Brain microvascular endothelial cell (primary cell): ENCODE measurements at regions not wholly inside any gene's neighbourhood (a gene's known extent, or its start where the extent isn't known, plus 50 kb on each side); places are given as distances from the start of the nearest gene placed in this dataset.

ENCODE experiments used
- DNase-seq: peaks from one replicate; pipeline ENCODE4 v3.0.0-alpha.2; 2020
- H3K27ac ChIP-seq: fragments of 250-450 bp; sonication (Bioruptor Pico); 2 replicates; pipeline ENCODE4 v1.5.1; 2020; ENCODE audit warnings: mild to moderate bottlenecking, moderate library complexity
- H3K27me3 ChIP-seq: fragments of 250-450 bp; sonication (Bioruptor Pico); replicated peaks from 2 replicates; pipeline ENCODE4 v1.5.1; 2020; ENCODE audit warnings: mild to moderate bottlenecking
- H3K36me3 ChIP-seq: fragments of 250-450 bp; sonication (Bioruptor Pico); replicated peaks from 2 replicates; pipeline ENCODE4 v1.5.1; 2020; ENCODE audit warnings: mild to moderate bottlenecking
- H3K4me3 ChIP-seq: 2 replicates; pipeline ENCODE4 v1.5.1; 2011; ENCODE audit warnings: low read depth, mild to moderate bottlenecking, control low read depth, low read length, moderate library complexity
- CTCF ChIP-seq: IDR thresholded peaks from 2 replicates; pipeline ENCODE4 v1.5.1; 2011; ENCODE audit warnings: low read depth, mild to moderate bottlenecking, moderate library complexity, low read length, control low read depth, inconsistent platforms; ENCODE audit errors: missing control alignments
- in situ Hi-C: cut with HindIII; loops from 2 replicates; pipeline ENCODE4 v1.10.0; 2017; ENCODE audit warnings: low sequenced_read_pairs, low pct_ligation_motif_present

- no peak overlapping the region for H3K27ac ChIP-seq
- DNase-seq, result no peak
- H3K36me3 ChIP-seq, result no peaks in the 10 kb centered on the region
- in situ Hi-C loops, result no loop called here
- H3K4me3 ChIP-seq, result no peak overlapping the region
- no peak for TF ChIP-seq CTCF
- no peaks in the 10 kb centered on the region for H3K27me3 ChIP-seq
Measured at GRCh38 chr7:84941936-84942335, 244.9 kb downstream of the SEMA3D start.

- Histone ChIP-seq H3K36me3 (no peaks in the 10 kb centered on the region), H3K27me3 (no peaks in the 10 kb centered on the region), H3K4me3 (no peak overlapping the region), H3K27ac (no peak overlapping the region)
- DNase-seq, result no peak
- no peak for TF ChIP-seq CTCF
- in situ Hi-C loops, result no loop called here
Measured at GRCh38 chr7:84941291-84941690, 245.6 kb downstream of the SEMA3D start.

GRCh38 chr7:84939888-84940287, 247.0 kb downstream of the SEMA3D start:
- no peak for TF ChIP-seq CTCF
- Histone ChIP-seq H3K4me3 (peak overlapping the region; percentile 30), H3K36me3 (no peaks in the 10 kb centered on the region), H3K27ac (no peak overlapping the region), H3K27me3 (no peaks in the 10 kb centered on the region)
- DNase-seq, result no peak
- in situ Hi-C loops, result no loop called here

- H3K36me3 ChIP-seq, result no peaks in the 10 kb centered on the region
- no peak for DNase-seq
- no peaks in the 10 kb centered on the region for H3K27me3 ChIP-seq
- H3K4me3 ChIP-seq, result no peak overlapping the region
- in situ Hi-C loops, result no loop called here
- no peak for TF ChIP-seq CTCF
- H3K27ac ChIP-seq, result no peak overlapping the region
Measured at GRCh38 chr7:84939442-84939841, 247.4 kb downstream of the SEMA3D start.

- DNase-seq, result no peak
- Histone ChIP-seq H3K27ac (no peak overlapping the region), H3K27me3 (no peaks in the 10 kb centered on the region), H3K4me3 (no peak overlapping the region), H3K36me3 (no peaks in the 10 kb centered on the region)
- in situ Hi-C loops, result no loop called here
- TF ChIP-seq CTCF, result no peak
Measured at GRCh38 chr7:84924353-84924752, 262.5 kb downstream of the SEMA3D start.

GRCh38 chr7:84923348-84923747, 263.5 kb downstream of the SEMA3D start:
- H3K4me3 ChIP-seq, result no peak overlapping the region
- no peak overlapping the region for H3K27ac ChIP-seq
- in situ Hi-C loops, result no loop called here
- H3K36me3 ChIP-seq, result no peaks in the 10 kb centered on the region
- TF ChIP-seq CTCF, result no peak
- no peaks in the 10 kb centered on the region for H3K27me3 ChIP-seq
- no peak for DNase-seq
